ENCODE measurements at regions not wholly inside any gene's neighbourhood (a gene's known extent, or its start where the extent isn't known, plus 50 kb on each side); places are given as distances from the start of the nearest gene placed in this dataset.
A peak's percentile ranks its signal among the peaks of the same experiment; 100 is the strongest.

DNA sequence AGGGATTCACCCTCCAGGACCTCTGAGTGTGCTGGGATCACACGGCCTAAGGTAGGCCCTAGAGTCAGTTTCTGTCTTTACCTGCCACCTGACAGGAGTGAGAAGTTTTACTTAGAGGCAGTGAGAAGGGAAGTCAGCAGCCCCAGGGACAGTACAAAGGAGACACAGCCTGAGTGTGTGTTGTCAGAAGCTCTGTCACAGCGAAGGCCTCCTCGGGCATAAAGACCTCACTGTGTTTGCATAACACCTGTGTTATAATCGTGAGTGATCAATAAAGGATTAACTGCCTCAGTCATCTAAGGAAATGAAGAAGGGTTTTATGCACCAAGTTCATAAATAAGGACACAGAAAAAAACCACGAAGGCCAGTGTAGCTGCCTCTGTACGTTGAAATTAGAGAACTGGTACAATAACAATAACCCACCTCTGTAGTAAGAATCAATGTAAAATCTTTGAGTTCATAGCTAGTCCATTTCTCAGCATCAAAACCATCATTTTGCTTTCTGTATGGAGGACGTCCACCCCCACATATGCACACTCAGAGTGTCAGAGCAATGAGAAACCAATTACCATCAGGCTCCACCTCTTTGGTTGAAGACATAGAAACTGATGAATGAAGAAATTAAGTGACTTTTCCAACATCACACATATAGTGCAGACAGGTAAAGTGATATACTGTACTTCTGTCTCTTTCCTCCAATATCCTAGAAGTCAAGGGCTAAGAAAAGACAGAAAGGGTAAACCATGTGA is 159.3 kb downstream of the DAD1 start:
- Histone ChIP-seq H3K9me3 (ENCODE audit: insufficient read depth, low read depth) (no peaks in the 10 kb centered on the region), H3K4me1 (replicated peaks; ENCODE audit: insufficient read depth) (peaks cover 57% of the 10 kb centered on the region), H3F3A (ENCODE audit: insufficient read depth, low read depth) (peaks cover 33% of the 10 kb centered on the region), H3K4me2 (no peak overlapping the region), H3K36me3 (ENCODE audit: low read depth) (no peaks in the 10 kb centered on the region), H3K79me2 (ENCODE audit: low read depth) (no peaks in the 10 kb centered on the region), H4K20me1 (ENCODE audit: insufficient read depth) (no peaks in the 10 kb centered on the region), H3K27me3 (ENCODE audit: insufficient read depth, low read depth) (no peaks in the 10 kb centered on the region), H3K4me3 (no peak overlapping the region), H3K27ac (no peak overlapping the region), H2AFZ (no peak overlapping the region), H3K9me2 (ENCODE audit: insufficient read depth) (no peaks in the 10 kb centered on the region)
- POLR2A ChIA-PET (ENCODE audit: unreplicated experiment), result no interaction called here
- CTCF ChIA-PET, result no interaction called here
- no peak for TF ChIP-seq EZH2 (IDR thresholded peaks at IDR 0.05; ENCODE audit: low read depth)
- TF ChIP-seq, protein P1, sequence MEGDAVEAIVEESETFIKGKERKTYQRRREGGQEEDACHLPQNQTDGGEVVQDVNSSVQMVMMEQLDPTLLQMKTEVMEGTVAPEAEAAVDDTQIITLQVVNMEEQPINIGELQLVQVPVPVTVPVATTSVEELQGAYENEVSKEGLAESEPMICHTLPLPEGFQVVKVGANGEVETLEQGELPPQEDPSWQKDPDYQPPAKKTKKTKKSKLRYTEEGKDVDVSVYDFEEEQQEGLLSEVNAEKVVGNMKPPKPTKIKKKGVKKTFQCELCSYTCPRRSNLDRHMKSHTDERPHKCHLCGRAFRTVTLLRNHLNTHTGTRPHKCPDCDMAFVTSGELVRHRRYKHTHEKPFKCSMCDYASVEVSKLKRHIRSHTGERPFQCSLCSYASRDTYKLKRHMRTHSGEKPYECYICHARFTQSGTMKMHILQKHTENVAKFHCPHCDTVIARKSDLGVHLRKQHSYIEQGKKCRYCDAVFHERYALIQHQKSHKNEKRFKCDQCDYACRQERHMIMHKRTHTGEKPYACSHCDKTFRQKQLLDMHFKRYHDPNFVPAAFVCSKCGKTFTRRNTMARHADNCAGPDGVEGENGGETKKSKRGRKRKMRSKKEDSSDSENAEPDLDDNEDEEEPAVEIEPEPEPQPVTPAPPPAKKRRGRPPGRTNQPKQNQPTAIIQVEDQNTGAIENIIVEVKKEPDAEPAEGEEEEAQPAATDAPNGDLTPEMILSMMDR (conservative IDR thresholded peaks at IDR 0.05), result no peak
- no TSS peak for BruUV-seq (replicated peaks)
- DNase-seq, result no peak
- intact Hi-C loops (cut with micrococcal nuclease; ENCODE audit: unreplicated experiment), result no loop called here

DNA sequence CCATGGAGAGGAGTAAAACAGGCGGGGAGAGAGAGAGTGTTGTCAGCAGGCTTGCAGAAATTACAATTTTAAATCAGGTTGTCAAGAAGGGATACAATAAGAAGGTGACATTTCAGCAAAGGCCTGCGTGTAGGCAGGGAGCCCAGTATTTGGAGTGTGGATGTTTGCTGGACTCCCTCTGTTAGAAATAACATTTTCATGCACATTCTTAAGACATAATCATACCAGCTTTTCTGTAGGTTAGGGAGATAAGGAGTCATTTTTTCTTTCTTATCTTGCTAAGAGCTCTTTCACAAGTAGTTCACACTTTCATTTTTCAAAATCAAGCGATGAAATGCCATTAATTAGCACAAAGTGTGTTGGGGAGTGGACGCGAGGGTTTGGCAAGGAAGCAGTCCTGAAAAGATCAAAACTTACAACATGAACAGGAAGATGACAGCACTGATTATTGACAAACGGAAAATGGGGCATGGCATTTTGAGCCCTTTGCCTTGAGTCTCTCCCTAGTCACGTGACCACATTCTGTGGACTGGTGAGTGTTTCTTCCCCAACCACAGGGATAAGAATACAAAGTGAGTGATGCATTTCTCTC is 160.2 kb downstream of the DAD1 start:
- no peak for DNase-seq
- CTCF ChIA-PET, result no interaction called here
- Histone ChIP-seq H3K27me3 (ENCODE audit: insufficient read depth, low read depth) (no peaks in the 10 kb centered on the region), H3F3A (ENCODE audit: insufficient read depth, low read depth) (peaks cover 33% of the 10 kb centered on the region), H3K4me2 (no peak overlapping the region; the same call in 1 of the 2 replicates), H3K4me3 (no peak overlapping the region), H3K9me3 (ENCODE audit: insufficient read depth, low read depth) (no peaks in the 10 kb centered on the region), H3K36me3 (ENCODE audit: low read depth) (no peaks in the 10 kb centered on the region), H3K79me2 (ENCODE audit: low read depth) (no peaks in the 10 kb centered on the region), H3K27ac (no peak overlapping the region), H3K9me2 (ENCODE audit: insufficient read depth) (no peaks in the 10 kb centered on the region), H4K20me1 (ENCODE audit: insufficient read depth) (no peaks in the 10 kb centered on the region), H3K4me1 (replicated peaks; ENCODE audit: insufficient read depth) (peaks cover 53% of the 10 kb centered on the region), H2AFZ (no peak overlapping the region)
- POLR2A ChIA-PET (ENCODE audit: unreplicated experiment), result no interaction called here
- intact Hi-C loops (cut with micrococcal nuclease; ENCODE audit: unreplicated experiment), result no loop called here
- no peak for TF ChIP-seq EZH2 (IDR thresholded peaks at IDR 0.05; ENCODE audit: low read depth)
- TF ChIP-seq, protein P1 (conservative IDR thresholded peaks at IDR 0.05), result no peak
- BruUV-seq (replicated peaks), result no TSS peak

- H3K27me3 ChIP-seq (ENCODE audit: insufficient read depth, low read depth), result no peaks in the 10 kb centered on the region
- H3K9me2 ChIP-seq (ENCODE audit: insufficient read depth), result no peaks in the 10 kb centered on the region
- H3K4me2 ChIP-seq, result peak overlapping the region; percentile 76
- peak overlapping the region; percentile 54 for H3K27ac ChIP-seq
- H3K36me3 ChIP-seq (ENCODE audit: low read depth), result no peaks in the 10 kb centered on the region
- no TSS peak for BruUV-seq (replicated peaks)
- peak overlapping the region; percentile 64 for H2AFZ ChIP-seq
- ChIA-PET POLR2A (ENCODE audit: unreplicated experiment) (no interaction called here), CTCF (no interaction called here)
- intact Hi-C loops (cut with micrococcal nuclease; ENCODE audit: unreplicated experiment), result no loop called here
- peak; percentile 12 to 64 for DNase-seq
- H3K4me3 ChIP-seq, result peak overlapping the region; percentile 46
- H3K4me1 ChIP-seq (replicated peaks; ENCODE audit: insufficient read depth), result peaks cover 43% of the 10 kb centered on the region
- TF ChIP-seq, protein P1 (conservative IDR thresholded peaks at IDR 0.05), result no peak
- no peak for TF ChIP-seq EZH2 (IDR thresholded peaks at IDR 0.05; ENCODE audit: low read depth)
- H3K9me3 ChIP-seq (ENCODE audit: insufficient read depth, low read depth), result no peaks in the 10 kb centered on the region
- H3K79me2 ChIP-seq (ENCODE audit: low read depth), result no peaks in the 10 kb centered on the region
- H4K20me1 ChIP-seq (ENCODE audit: insufficient read depth), result no peaks in the 10 kb centered on the region
- peaks cover 25% of the 10 kb centered on the region for H3F3A ChIP-seq (ENCODE audit: insufficient read depth, low read depth)
Measured at GRCh38 chr14:22427771-22428231, 161.2 kb downstream of the DAD1 start.

Measured in PC-9 (cell line).